ENCODE measurements at regions not wholly inside any gene's neighbourhood (a gene's known extent, or its start where the extent isn't known, plus 50 kb on each side); places are given as distances from the start of the nearest gene placed in this dataset.
"Not testable (repeated sequence)": the region's sequence is repeated elsewhere in the genome, so short reads cannot be mapped to it uniquely, and the experiment has no call there.

DNA sequence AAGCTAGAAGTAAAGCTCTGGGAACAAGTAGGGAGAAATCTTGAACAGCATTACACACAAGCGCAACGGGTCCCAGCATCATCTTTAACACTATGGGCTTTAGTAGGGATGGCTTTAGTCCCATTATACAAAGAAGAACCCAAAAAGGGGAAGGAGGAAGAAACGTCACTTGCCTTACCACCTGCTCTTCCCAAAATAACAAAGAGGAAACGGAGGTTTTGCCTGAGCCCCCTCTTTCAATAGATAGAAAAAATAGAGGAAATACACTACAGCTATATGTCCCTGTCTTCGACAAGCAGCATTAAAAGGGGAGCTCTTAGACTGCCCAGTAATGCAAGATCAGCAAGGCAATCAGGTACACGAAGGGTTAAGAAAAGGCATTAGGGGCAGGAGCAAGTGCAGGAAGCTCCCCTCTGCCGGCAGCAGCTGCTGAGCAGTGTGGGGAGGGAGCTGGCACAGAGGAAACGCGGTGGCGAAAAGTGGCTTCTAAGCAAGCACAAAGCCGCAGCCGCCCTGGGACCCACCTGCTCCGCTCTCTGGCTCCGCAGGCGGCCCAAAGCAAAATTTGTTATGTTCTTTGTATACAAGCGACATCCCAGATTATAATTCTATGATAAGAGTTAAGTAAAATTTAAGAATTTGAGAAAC lies 1172.4 kb downstream of the TMEM121 start:
- not testable (repeated sequence) for DNase-seq (ENCODE audit: low read depth, low spot score)

DNA sequence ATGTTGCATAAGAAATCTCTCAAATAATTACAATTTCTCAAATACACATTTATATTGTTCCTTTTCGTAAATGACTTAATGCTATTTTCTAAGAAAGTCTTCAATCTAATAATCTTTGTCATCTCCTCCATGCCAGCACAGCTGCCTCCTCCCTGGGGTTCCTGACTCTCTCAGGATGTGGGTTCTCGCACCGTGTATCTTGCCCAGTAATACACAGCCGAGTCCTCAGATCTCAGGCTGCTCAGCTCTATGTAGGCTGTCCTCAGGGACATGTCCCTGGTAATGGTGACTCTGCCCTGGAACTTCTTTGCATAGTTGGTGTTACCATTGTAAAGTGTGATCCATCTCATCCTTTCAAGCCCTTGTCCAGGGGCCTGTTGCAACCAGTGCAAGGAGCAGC lies 1177.3 kb downstream of the TMEM121 start:
- not testable (repeated sequence) for DNase-seq (ENCODE audit: low read depth, low spot score)

DNA sequence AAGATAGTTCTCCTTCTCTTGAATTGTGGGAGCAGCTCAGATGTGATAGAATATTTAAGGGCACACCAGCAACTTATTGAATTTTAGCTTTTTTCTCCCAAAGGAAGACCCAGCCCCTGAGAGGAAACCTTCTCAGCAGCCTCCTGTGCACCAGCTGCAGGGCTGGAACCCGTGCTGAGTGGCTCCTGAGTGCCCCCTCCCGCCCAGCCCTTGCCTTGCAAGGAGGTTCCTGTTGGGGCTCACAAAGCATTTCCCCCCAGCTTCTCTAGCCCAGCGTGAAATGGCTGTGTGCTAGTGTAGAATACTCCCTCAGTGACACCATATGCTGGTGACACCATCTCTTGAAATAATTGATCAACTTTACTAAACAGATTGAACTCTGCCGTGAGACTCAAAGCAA lies 1180.1 kb downstream of the TMEM121 start:
- not testable (repeated sequence) for DNase-seq (ENCODE audit: low read depth, low spot score)

DNA sequence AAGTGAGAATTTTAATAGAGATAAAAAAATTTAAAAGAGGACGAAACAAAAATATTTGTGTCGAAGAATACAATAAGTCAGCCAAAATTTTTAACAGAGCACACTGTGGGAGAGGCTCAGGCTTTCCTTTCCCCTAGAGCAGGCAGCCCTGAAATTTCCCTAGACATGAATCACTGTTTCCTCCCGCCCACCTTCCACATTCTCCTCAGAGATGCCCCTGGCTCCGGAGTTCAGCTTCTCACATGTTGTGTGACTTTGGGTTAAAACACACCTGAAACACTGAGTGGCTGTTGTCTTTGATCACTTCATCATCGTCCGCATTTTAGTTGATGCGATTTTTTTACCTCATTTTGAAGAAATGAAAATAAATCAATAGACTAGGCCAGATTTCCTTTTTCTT lies 1183.8 kb downstream of the TMEM121 start:
- DNase-seq (ENCODE audit: low read depth, low spot score) = not testable (repeated sequence)

DNA sequence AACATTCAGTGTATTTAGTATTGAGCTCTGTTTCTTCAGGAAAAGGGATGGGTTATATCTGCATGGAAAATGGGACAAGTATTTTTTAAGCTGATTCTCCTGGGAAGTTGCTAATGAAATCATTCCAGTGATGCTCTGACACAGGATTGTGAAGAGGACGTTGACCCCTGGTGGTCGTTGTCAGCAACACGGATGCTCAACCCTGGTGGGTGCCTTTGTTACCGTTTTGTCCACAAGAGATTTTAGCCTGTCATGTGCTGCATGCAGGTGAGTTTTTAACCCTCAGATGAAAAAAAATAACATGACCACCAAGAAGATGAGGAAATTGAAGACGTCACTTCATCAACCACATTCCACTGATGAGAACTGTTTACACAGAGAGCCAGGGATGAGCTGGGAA lies 1186.1 kb downstream of the TMEM121 start:
- not testable (repeated sequence) for DNase-seq (ENCODE audit: low read depth, low spot score)

DNA sequence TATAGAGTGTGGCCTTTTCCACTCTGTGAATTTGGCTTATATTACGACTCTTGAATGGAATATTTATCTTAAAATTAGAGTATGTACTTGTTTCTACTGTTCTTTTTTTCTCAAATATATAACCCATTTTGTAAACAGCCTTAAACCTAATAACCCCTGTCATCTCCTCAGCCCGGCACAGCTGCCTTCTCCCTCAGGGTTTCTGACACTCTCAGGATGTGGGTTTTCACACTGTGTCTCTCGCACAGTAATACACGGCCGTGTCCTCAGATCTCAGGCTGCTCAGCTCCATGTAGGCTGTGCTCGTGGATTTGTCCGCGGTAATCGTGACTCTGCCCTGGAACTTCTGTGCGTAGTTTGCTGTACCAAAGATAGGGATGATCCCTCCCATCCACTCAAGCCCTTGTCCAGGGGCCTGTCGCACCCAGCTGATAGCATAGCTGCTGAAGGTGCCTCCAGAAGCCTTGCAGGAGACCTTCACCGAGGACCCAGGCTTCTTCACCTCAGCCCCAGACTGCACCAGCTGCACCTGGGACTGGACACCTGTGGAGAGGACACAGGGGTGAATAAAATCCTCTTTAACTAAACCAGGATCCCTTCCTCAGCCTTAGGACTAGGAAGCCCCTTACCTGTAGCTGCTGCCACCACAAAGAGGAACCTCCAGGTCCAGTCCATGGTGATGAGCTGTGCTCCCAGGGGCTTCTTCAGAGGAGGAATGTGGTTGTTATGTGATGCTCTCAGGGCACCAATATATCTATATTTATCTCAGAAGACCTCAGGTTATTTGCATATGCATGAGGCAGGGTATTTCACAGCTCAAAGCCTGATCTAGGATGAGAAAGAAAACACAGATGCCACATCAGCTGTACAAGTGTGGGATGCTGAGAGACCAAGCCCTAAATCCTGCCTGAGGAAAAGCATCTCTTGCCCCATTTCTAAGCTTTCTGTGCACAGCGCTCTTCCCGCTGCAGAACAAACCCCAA lies 1188.4 kb downstream of the TMEM121 start:
- not testable (repeated sequence) for DNase-seq (ENCODE audit: low read depth, low spot score)

DNA sequence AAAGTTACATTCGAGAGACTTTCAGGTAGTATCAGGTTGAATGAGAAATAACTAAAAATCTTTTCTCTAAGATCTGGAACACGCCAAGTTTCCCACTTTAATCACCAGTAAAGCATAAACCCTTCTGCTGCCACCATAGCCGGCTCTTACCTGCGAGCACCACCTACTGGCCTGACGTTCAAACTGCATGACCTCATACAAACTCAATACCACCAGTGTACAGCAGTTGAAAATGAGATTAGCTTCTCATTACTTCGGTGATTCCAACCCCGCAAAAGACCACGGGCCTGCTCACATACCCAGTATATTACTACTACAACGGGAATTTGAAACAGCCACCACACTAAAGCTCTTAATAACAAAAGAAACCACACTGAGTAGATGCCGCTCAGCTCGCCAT lies 1191.2 kb downstream of the TMEM121 start:
- not testable (repeated sequence) for DNase-seq (ENCODE audit: low read depth, low spot score)

DNA sequence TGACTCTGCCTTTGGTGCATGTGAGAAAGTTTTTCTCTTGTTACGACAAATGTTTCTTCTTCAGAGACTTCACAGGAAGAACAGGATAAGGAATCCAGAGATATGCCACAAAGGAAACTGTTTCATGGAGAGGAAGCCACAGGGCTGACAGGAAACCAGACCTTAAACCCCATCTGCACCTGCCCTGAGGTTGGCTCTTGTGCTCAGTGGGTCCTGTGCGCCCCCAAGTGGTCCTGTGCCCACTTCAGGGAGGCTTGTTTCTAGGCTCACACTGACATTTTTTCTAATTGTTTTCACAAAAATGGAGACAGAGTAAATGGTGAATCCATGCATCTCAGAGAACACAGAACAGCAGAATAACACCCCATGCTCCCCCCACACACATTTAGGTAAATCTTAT lies 1193.5 kb downstream of the TMEM121 start:
- DNase-seq (ENCODE audit: low read depth, low spot score) = not testable (repeated sequence)

DNA sequence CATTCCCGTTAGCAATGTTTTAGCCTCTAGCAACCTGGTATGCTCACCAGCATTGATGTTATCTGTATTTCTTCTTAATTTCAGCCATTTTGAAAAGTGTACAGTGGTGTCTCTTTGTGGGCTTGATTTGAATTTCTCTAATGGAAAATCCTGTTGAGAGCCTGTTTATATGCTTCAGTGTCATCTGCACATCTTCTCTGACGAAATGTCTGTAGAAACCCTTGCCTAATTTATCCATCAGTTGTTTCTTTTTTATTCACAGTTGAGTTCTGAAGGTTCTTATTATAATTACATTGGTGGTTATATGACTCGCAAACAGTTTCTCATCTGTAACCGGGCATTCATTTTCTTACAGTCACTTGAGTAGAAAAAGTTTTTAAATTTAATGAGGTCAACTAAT lies 1195.5 kb downstream of the TMEM121 start:
- DNase-seq (ENCODE audit: low read depth, low spot score) = not testable (repeated sequence)

DNA sequence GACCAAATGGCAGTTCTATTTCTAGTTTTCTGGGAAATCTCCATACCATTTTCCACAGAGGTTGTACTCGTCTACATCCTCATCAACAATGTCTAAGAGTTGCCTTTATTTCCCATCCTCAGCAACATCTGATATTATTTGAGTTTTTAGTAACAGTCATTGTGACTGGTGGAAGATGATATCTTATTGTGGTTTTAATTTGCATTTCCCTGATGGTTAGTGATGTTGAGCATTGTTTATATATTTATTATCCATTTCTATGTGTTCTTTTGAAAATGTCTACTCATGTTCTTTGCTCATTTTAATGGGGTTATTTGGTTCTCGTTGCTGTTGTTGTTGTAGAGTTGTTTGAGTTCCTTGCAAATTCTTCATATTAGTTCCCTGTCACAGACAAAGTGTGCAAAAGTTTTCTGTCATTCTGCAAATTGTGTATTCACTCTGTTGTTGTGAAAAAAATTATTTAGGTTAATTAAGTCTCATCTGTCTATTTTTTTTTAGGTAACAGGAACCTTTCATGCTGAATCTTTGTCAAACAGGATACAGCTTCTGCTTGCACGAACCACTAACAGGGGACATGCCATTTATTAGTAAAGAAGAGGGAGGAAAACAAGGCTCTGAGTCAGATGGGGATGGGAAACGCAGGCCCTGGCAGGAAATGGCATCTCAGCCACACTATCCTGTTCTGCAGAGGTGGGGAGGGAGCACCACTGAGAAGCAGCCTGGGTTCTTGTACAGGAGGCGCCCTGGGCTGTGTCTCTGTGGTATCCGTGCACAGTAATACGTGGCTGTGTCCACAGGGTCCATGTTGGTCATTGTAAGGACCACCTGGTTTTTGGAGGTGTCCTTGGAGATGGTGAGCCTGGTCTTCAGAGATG lies 1196.7 kb downstream of the TMEM121 start:
- not testable (repeated sequence) for DNase-seq (ENCODE audit: low read depth, low spot score)

DNA sequence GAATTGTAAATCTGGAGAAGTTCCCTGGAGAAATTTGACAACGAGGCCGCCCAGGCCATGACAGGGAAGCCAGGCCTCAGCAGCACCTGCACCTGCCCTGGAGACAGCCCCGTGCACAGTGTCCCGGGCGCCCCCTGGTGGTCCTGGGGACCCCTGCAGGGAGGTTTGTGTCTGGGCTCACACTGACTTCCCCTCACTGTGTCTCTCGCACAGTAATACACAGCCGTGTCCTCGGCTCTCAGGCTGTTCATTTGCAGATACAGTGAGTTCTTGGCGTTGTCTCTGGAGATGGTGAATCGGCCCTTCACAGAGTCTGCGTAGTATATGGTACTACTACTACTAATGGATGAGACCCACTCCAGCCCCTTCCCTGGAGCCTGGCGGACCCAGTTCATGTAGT lies 1201.6 kb downstream of the TMEM121 start:
- not testable (repeated sequence) for DNase-seq (ENCODE audit: low read depth, low spot score)

DNA sequence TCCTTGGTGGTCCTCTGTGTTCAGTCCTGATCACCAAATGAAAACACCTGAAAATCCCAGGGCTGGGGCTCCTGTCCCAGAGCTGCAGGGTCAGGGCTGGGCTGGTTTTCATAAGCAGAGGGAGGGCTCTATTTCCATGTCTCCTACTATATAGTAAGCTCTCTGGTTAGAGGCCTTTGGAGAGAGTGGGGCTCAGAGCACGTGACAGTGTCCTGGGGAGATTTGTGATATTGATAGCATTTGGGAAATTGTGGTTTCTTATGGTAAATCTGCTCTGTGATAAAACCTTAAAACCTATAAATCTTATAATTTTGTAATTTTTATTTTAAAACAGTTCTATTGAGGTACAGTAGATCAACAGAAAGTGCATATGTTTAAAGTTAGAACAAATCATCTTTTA lies 1202.2 kb downstream of the TMEM121 start:
- no peak for DNase-seq (ENCODE audit: low read depth, low spot score)

DNA sequence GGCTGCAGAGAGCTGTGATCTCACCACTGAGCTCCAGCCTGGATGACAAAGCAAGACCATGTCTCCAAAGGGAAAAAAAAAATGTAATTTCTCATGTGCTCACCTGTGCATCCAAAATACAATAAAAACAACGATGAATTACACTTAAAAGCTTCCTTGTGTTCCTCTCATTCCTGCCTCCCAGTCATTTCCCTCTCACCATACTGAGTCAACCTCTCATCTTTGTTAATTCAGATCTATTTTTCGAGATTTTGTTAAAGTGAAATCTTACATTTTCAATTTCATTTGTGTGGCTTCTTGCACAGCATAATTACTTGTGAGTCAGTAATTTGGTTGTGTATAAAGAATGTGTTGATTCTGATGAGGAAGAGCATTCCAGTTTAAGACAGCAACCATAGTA lies 1203.2 kb downstream of the TMEM121 start:
- DNase-seq (ENCODE audit: low read depth, low spot score) = no peak

DNA sequence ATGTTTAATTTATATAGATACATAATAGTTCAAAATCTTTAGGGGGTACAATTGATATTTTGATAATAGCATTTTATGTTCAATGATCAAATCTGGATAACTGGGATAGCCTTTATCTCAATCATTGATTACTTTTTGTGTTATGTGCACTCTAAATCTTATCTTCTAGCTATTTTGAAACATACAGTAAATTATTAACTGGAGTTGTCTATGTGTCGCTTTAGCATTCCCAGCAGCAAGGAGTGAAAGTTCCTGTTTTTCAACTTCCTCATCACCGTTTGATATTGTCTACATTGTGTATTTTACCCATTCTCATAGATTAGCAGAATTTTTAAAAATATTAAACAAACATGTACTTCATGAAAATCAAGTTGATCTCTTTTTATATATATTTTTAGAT lies 1207.4 kb downstream of the TMEM121 start:
- DNase-seq (ENCODE audit: low read depth, low spot score) = no peak

DNA sequence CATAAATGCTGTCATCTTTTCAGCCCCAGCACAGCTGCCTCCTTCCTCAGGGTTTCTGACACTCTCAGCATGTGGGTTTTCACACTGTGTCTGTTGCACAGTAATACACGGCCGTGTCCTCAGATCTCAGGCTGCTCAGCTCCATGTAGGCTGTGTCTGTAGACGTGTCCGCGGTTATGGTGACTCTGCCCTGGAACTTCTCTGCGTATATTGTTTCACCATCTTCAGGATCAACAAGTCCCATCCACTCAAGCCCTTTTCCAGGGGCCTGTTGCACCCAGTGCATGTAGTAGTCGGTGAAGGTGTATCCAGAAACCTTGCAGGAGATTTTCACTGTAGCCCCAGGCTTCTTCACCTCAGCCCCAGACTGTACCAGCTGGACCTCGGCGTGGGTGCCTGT lies 1210.6 kb downstream of the TMEM121 start:
- DNase-seq (ENCODE audit: low read depth, low spot score) = no peak

DNA sequence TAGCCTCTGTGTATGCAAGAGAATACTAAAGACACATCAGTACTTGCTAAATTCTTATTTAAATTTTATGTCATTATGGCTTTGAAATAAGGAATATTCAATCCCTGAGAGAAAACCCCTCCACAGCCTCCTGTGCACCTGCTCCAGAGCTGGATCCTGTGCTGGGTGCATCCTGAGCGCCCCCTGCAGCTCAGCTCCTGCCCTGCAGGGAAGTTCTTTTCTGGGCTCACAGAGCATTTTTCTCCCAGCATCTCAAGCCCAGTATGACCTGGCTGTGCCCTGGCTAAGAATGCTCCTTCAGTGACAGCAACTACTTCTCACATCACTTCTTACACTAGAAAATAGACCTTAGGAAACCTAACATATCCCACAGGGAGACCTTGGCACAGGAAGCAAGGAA lies 1211.7 kb downstream of the TMEM121 start:
- no peak for DNase-seq (ENCODE audit: low read depth, low spot score)

DNA sequence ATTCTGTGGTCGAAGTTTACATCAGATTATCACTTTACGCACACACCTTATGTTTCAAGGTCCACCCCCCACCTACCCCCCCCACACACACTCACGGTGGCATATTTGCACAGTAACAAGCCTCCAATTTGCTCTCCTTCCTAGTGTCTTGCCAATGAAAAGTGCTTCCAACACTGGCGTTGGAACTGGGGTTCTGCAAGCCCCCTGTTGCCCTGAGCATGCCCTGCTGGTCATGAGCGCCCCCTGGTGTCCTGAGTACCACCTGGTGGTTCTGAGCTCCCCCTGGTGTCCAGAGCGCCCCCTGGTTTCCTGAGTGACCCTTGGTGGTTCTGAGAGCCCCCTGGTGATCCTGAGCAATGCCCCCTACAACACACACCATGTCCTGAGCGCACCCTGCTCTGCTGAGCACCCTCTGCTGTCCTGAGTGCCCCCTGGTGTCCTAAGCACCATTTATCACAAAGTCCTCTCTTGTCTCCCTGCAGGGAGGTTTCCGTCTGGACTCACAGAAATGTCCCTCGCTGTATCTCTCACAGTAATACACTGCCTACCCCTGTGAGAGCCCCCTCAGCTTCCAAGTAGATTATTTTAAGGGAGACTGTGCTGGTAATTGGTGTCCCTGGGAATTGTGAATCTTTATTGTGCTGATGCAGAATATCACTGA lies 1212.3 kb downstream of the TMEM121 start:
- DNase-seq (ENCODE audit: low read depth, low spot score) = not testable (repeated sequence)

DNA sequence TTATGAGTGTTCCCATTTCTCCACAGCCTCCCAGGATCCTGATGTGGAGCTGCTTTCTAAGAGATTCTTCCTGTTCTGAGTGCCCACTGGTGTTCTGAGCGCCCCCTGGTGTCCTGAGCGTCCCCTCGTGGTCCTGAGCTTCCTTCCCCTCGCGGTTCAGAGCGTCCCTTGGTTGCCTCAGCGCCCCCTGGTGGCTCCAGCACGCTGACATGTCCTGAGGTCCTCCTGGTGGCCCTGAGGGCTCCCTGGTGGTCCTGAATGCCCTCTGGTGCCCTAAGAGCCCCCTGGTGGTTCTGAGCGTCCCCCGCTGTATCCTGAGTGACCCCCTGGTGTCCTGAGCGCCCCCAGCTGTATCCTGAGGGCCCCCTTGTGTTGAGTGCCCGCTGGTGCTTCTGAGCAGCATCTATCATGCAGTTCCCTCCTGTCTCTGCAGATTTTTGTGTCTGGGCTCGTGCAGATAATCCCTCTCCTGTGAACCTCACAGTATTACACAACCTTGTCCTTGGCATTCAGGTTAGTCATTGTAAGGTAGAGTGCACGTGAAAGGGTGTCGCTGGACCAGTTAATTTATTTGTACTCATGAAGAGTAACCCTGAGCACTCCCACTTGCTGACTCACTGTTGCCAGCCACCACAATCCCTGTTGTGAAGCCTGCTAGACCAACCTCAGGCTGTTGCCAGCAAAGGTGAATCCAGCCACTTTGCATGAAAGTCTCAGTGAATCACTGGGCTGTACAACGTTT lies 1214.9 kb downstream of the TMEM121 start:
- DNase-seq (ENCODE audit: low read depth, low spot score) = not testable (repeated sequence)

DNA sequence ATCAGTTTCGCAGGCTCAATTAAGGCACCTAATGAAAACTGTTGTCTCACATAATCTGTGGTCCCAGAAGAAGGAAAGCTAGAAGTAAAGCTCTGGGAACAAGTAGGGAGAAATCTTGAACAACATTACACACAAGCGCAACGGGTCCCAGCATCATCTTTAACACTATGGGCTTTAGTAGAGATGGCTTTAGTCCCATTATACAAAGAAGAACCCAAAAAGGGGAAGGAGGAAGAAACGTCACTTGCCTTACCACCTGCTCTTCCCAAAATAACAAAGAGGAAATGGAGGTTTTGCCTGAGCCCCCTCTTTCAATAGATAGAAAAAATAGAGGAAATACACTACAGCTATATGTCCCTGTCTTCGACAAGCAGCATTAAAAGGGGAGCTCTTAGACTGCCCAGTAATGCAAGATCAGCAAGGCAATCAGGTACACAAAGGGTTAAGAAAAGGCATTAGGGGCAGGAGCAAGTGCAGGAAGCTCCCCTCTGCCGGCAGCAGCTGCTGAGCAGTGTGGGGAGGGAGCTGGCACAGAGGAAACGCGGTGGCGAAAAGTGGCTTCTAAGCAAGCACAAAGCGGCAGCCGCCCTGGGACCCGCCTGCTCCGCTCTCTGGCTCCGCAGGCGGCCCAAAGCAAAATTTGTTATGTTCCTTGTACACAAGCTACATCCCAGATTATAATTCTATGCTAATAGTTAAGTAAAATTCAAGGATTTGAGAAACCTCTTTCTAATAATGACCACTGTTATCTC lies 1218.8 kb downstream of the TMEM121 start:
- not testable (repeated sequence) for DNase-seq (ENCODE audit: low read depth, low spot score)

DNA sequence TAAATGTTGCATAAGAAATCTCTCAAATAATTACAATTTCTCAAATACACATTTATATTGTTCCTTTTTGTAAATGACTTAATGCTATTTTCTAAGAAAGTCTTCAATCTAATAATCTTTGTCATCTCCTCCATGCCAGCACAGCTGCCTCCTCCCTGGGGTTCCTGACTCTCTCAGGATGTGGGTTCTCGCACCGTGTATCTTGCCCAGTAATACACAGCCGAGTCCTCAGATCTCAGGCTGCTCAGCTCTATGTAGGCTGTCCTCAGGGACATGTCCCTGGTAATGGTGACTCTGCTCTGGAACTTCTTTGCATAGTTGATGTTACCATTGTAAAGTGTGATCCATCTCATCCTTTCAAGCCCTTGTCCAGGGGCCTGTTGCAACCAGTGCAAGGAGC lies 1223.7 kb downstream of the TMEM121 start:
- not testable (repeated sequence) for DNase-seq (ENCODE audit: low read depth, low spot score)

Measured in activated naive CD8-positive, alpha-beta T cell treated with anti-CD3 and anti-CD28 coated beads, Interleukin-2, amount 50 U/mL, for 16 hours (primary cell).